GM12891 (cell line): ENCODE measurements at regions not wholly inside any gene's neighbourhood (a gene's known extent, or its start where the extent isn't known, plus 50 kb on each side); places are given as distances from the start of the nearest gene placed in this dataset.

ENCODE experiments used
- DNase-seq: peaks from one replicate; pipeline ENCODE4 v3.0.0; 2011; ENCODE audit warnings: low spot score; ENCODE audit not compliant: insufficient read length
- FAIRE-seq: peaks from 2 replicates; lab custom pipeline; 2011; peaks lifted over from hg19 to GRCh38; lab: Jason Lieb, UNC
- PAX5 ChIP-seq: IDR thresholded peaks from 2 replicates; pipeline ENCODE4 v1.6.1; 2011; ENCODE audit warnings: low read length, moderate library complexity, mild to moderate bottlenecking; ENCODE audit not compliant: insufficient read depth, severe bottlenecking
- POLR2A ChIP-seq: IDR thresholded peaks from 2 replicates; pipeline ENCODE4 v1.6.1; 2011; ENCODE audit warnings: low read depth, low read length, control low read depth
- POLR2AphosphoS5 ChIP-seq: IDR thresholded peaks from 2 replicates; pipeline ENCODE4 v1.6.1; 2011; ENCODE audit warnings: low read depth, low read length, control low read depth
- POU2F2 ChIP-seq: IDR thresholded peaks from 2 replicates; pipeline ENCODE4 v1.6.1; 2011; ENCODE audit warnings: low read depth, mild to moderate bottlenecking, control low read depth, low read length, moderate library complexity
- SPI1 ChIP-seq: IDR thresholded peaks from 2 replicates; pipeline ENCODE4 v1.6.1; 2011; ENCODE audit warnings: low read depth, low read length, control low read depth
- TAF1 ChIP-seq: IDR thresholded peaks from 2 replicates; pipeline ENCODE4 v1.6.1; 2011; ENCODE audit warnings: low read depth, low read length, control low read depth

DNA sequence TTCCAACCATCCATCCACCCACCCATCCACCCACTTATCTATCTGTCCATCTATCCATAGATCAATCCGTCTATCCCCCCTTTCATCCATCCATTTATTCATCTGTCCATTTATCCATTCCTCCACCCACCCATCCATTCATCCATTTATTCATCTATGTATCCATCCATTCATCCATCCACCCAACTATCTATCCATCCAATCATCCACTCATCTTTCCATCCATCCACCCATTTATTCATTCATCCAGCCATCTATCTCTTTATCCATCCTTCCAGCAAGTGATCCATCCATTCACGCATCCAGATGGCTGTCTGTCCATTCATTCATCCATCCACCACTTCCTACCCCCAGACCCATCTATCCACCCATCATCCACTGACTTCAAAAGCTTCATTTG lies 84.0 kb upstream of the CD99 start:
- TF ChIP-seq PAX5 (no peak), SPI1 (no peak), TAF1 (no peak)
- no peak for DNase-seq
- FAIRE-seq = no peak

DNA sequence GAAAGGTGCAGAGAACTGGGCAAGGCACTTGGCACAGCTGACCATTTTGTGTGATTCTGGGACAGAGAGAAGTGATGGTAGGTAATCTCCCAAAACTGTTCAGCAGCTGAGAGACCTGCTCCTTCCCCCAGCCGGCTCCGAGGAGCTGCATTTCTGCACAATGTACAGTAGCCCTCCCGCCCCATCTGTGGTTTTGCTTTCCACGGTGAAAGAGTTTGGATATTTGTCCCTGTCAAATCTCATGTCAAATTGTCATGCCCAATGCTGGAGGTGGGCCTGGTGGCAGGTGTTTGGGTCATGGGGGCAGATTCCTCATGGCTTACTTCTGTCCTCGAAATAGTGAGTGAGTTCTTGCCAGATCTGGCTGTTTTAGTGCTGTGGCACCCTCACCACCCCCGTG lies 90.5 kb upstream of the CD99 start:
- TF ChIP-seq POLR2A (no peak), POU2F2 (no peak), TAF1 (no peak), PAX5 (no peak), POLR2AphosphoS5 (no peak), SPI1 (no peak)
- no peak for FAIRE-seq
- no peak for DNase-seq

DNA sequence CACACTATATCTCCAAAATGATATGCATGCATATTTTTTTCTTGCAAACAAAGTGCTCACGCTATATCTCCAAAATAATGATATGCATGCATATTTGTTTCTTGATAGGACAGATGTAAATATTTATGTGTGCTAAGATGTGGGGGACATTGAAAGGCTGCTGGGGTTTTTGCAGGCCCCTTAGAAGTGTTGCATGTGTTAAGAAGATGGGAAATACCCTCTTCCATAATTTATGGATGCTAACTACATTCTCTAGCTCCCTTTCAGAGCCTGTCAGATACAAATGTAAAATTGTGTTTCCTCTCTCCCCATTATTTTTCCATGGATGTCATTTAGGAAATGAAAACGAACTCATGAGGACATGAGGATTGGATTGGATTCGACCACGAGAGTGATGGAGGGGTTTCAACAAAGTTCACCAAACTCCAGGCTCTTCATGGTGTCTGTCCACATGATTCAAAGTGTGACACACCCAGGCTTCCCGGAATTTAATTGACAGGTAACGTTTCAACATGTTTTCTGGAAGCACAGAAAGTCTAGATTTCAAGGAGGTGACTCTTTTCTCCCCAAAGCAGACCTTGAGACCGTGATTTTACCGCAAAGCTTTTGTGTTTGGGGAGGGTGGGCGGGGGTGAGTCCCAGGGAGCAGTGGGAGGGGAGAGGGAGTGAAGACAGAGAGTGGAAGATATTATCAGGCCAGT lies 94.4 kb upstream of the CD99 start:
- DNase-seq = no peak
- FAIRE-seq = no peak
- TF ChIP-seq POLR2A (no peak), TAF1 (no peak), SPI1 (no peak), POLR2AphosphoS5 (no peak), POU2F2 (no peak), PAX5 (no peak)

DNA sequence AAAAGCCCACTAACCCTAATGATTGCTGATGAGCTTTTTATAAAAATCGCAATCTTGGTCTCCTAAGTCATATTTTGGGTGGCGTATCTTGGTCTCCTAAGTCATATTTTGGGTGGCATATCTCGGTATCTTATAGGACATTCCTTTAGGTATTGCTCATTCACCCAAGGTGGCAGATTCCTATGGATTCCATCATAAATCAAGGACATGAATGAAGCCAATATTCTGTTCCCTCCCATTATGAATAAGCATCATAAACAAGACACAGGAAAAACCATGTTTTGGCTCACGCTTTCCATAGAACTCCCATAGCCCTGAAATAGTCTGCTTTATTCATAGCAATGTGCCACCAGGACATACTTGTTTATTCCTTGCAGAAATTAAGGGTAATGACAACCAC lies 95.0 kb upstream of the CD99 start:
- no peak for TF ChIP-seq POLR2A
- no peak for TF ChIP-seq SPI1
- TF ChIP-seq TAF1 = no peak
- no peak for TF ChIP-seq PAX5
- no peak for TF ChIP-seq POLR2AphosphoS5
- no peak for TF ChIP-seq POU2F2
- FAIRE-seq = no peak
- DNase-seq = no peak

DNA sequence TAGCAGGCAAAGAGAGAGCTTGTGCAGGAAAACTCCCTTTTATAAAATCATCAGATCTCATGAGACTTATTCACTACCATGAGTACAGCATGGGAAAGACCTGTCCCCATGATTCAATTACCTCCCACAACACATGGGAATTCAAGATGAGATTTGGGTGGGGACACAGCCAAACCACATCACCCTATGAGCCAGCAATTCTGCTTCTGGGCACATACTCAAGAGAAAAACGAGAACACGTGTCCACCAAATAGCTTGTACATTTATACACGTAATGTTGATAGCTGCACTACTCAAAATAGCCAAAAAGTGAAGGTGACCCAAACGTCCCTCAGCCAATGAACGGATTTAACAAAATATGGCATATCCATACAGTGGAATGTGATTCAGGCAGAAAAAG lies 94.5 kb upstream of the DHRSX start:
- no peak for TF ChIP-seq PAX5
- TF ChIP-seq POLR2AphosphoS5 = no peak
- no peak for TF ChIP-seq POLR2A
- no peak for TF ChIP-seq TAF1
- no peak for TF ChIP-seq POU2F2
- TF ChIP-seq SPI1 = no peak
- FAIRE-seq (no peak), DNase-seq (no peak)

DNA sequence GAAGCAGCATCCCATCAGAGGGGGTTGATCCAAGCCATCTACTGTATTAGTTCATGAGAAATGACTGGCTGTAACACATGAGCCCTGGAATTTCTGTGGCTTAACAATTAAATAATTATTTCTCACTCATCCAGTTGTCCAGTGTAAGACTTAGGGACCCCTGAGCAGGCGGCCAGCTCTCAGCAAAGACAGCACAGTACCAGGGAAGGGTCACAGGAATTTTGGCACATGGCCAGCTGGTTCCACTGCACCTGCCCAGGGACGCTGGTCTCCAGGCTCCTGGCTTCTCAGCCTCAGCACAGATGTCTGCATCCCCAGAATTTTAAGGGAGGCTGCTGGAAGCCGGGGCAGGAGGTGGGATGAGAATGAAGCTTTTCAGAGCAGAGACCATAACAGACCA lies 93.7 kb upstream of the DHRSX start:
- FAIRE-seq = no peak
- DNase-seq = no peak
- TF ChIP-seq TAF1 (no peak), POLR2A (no peak), SPI1 (no peak), PAX5 (no peak), POLR2AphosphoS5 (no peak), POU2F2 (no peak)

DNA sequence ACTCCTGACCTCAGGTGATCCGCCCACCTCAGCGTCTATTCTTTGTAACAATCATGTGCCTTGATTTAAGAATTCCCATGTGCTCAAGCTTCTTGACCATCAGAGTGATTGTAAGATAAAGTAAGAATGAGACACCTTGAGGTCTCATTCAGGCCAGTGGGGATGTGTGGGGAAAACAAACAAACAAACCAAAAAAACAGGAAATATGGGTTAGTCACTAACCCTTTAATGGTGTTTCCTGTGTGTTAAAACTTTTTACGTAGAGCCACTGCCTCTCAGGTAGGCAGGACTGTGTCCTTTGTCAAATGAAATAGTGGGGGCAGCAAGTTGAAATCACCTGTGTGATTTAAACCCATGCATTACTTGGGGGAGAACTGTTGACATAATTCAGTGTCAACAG lies 91.5 kb upstream of the DHRSX start:
- FAIRE-seq = peak; percentile 72
- TF ChIP-seq SPI1 = no peak
- no peak for TF ChIP-seq POLR2A
- no peak for TF ChIP-seq PAX5
- no peak for DNase-seq

DNA sequence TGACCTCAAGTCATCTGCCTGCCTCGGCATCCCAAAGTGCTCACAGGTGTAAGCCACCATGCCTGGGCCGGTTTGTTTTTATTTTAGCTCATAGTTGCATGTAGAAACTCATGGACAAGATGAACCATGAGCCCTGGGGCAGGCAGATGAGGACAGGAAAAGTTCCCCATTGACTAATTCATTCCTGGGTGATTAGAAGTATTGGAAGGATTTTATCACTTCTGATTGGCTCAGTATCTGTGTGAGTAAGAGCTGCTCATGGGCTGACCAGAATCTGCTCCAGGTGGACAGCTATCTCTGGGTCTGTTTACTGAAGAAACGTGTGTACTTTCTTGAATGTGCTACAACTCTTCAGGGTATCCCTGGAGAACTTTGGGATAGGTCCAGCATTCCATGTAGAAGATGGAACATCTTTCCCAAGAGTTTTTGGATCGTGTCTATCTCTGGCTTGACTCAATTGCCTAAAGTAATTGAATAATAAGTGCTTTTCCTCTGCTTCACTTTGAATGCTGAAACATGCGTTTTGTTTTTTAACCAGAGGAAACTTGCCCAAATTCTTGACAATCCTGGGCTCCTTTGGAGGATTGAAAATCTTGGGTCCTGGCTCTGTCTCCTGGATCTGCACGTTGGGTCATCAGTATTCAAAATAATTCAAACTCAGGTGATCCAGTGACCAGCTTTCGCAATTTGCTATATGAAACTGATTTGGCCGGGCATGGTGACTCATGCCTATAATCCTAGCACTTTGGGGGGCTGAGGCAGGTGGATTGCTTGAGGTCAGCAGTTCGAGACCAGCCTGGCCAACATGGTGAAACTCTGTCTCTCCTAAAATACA lies 88.6 kb upstream of the DHRSX start:
- DNase-seq = no peak
- no peak for TF ChIP-seq POU2F2
- TF ChIP-seq PAX5 = no peak
- no peak for TF ChIP-seq POLR2A
- no peak for TF ChIP-seq SPI1
- no peak for TF ChIP-seq TAF1
- no peak for TF ChIP-seq POLR2AphosphoS5
- FAIRE-seq = no peak

DNA sequence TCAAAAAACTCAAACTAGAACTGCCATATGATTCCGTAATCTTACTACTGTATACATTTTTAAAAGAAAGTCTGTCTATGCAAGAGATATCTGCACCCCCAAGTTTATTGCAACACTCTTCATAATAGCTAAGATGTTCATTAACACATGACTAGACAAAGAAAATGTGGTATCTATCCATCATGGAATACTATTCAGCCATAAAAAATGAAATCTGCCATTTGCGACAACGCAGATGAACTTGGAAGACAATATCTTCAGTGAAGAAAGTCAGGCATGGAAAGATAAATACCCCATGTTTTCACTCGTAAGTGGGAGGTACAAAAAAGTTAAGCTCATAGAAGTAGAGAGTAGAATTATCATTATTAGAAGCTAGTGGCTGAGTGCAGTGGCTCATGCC lies 87.3 kb upstream of the DHRSX start:
- no peak for FAIRE-seq

DNA sequence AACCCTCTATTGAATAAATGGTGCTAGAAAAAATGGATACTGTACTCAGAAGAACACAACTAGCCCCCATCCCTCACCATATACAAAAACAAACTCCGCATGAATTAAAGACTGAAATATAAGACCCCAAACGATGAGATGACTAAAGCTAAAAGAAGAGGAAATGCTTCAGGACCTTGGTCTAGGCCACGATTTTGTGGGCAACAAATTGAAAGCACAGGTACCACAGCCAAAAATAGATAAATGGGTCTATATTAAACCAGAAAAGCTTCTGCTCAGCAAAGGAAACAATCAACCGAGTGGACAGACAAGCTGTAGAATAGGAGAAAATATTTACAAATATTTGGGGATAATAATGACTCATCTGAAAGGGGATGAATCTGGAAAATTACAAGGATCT lies 86.4 kb upstream of the DHRSX start:
- DNase-seq (no peak), FAIRE-seq (peak; percentile 16)
- TF ChIP-seq POLR2A (no peak), SPI1 (peak; percentile 61), POLR2AphosphoS5 (no peak)

More for the DNA sequence above, 87.3 kb upstream of the DHRSX start:
- no peak for DNase-seq
- TF ChIP-seq POLR2A (no peak), SPI1 (no peak), PAX5 (no peak), TAF1 (no peak), POLR2AphosphoS5 (no peak)

DNA sequence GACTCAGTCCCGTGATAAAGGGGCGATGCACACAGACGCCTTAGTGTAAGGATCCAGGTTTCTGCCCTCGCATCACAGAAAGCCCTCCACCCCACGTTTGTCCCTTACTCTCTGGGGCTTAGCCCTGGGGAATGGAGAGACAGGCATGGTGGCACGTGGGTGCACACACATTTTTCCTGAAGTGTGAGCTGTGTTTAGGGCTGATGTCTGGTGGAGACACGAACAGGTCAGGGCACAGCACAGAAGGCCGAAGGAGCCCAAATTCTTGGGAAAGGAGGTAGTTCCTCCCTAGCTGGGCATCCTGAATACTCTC lies 84.3 kb upstream of the DHRSX start:
- TF ChIP-seq SPI1 (no peak), POLR2AphosphoS5 (no peak), POU2F2 (no peak)
- DNase-seq (no peak), FAIRE-seq (no peak)
